Panc1 (cell line): ENCODE measurements at regions not wholly inside any gene's neighbourhood (a gene's known extent, or its start where the extent isn't known, plus 50 kb on each side); places are given as distances from the start of the nearest gene placed in this dataset.

Experiments
- ATAC-seq: fragments of 200-7000 bp; cut with Tn5 transposase; 2 replicates; pipeline ENCODE4 v1.9.1; 2020; ENCODE audit warnings: mild to moderate bottlenecking, moderate library complexity
- BruUV-seq: library from RNA; stranded (reverse); fragments of 400-500 nt; replicated peaks from 2 replicates; lab custom pipeline; 2021; lab: Mats Ljungman, UMichigan
- CTCF ChIA-PET: fragments of 300-600 bp; sonication (Branson Sonifier 250); formaldehyde crosslinking; loops from one replicate; lab custom pipeline; 2022; ENCODE audit warnings: antibody characterized with exemption; lab: Charles Lee
- POLR2A ChIA-PET: fragments of 300-600 bp; sonication (Branson Sonifier 250); formaldehyde crosslinking; loops from one replicate; lab custom pipeline; 2022; ENCODE audit warnings: antibody characterized with exemption; lab: Charles Lee
- DNase-seq: peaks from one replicate; pipeline ENCODE4 v3.0.0-alpha.2; 2010; ENCODE audit warnings: low read depth, low spot score
- H3K27ac ChIP-seq: 2 replicates; pipeline ENCODE4 v1.5.1; 2011; ENCODE audit warnings: mild to moderate bottlenecking, low read length, inconsistent platforms
- H3K27me3 ChIP-seq: fragments of 200-500 bp; sonication (Bioruptor generic); 2 replicates; pipeline ENCODE4 v1.6.0; 2014; ENCODE audit warnings: low read length, inconsistent platforms; ENCODE audit not compliant: control insufficient read depth, insufficient read depth
- H3K36me3 ChIP-seq: fragments of 200-500 bp; sonication (Bioruptor generic); 2 replicates; pipeline ENCODE4 v1.5.1; 2014; ENCODE audit warnings: inconsistent platforms, mild to moderate bottlenecking, low read length, moderate library complexity; ENCODE audit not compliant: control insufficient read depth, insufficient read depth
- H3K4me1 ChIP-seq: 2 replicates; pipeline ENCODE4 v1.5.1; 2011; ENCODE audit warnings: inconsistent platforms, mild to moderate bottlenecking, low read length, moderate library complexity; ENCODE audit not compliant: control insufficient read depth, insufficient read depth
- H3K4me3 ChIP-seq, 2 experiments: 2 replicates each; pipeline ENCODE4 v1.5.1; 2011 to 2012; ENCODE audit warnings: low read depth in 2 of 2, low read length in 2 of 2, mild to moderate bottlenecking in 2 of 2, inconsistent platforms in 1 of 2, moderate library complexity in 1 of 2
- H3K9me3 ChIP-seq: fragments of 200-500 bp; sonication (Bioruptor generic); 2 replicates; pipeline ENCODE4 v1.5.1; 2014; ENCODE audit warnings: low read depth, mild to moderate bottlenecking, inconsistent platforms, low read length, moderate library complexity; ENCODE audit not compliant: control insufficient read depth, insufficient read depth
- POLR2AphosphoS5 ChIP-seq: IDR thresholded peaks from 2 replicates; pipeline ENCODE4 v1.6.1; 2012; ENCODE audit warnings: mild to moderate bottlenecking, low read depth, low read length, moderate library complexity
- SIN3A ChIP-seq: IDR thresholded peaks from 2 replicates; pipeline ENCODE4 v1.6.1; 2012; ENCODE audit warnings: low read depth, mild to moderate bottlenecking, low read length, moderate library complexity, borderline replicate concordance; ENCODE audit not compliant: insufficient read depth
- TCF7L2 ChIP-seq: IDR thresholded peaks from 2 replicates; pipeline ENCODE4 v1.6.1; 2011; ENCODE audit warnings: mild to moderate bottlenecking, low read depth, low read length, inconsistent platforms
- in situ Hi-C: cut with HindIII; loops from 2 replicates; pipeline ENCODE4 v1.10.0; 2016; ENCODE audit warnings: low sequenced_read_pairs, low pct_unique_long_range_greater_than_20kb
- intact Hi-C: fragments of 100-400 bp; cut with micrococcal nuclease; formaldehyde crosslinking; loops from one replicate; pipeline ENCODE4 v1.10.0; 2022; ENCODE audit not compliant: unreplicated experiment
- TF ChIP-seq, protein P1 (sequence below): fragments of 450-650 bp; IDR thresholded peaks from 2 replicates; pipeline ENCODE4 v1.5.1; 2017; ENCODE audit warnings: mild to moderate bottlenecking
- TF ChIP-seq, protein P2 (sequence below), 2 experiments: IDR thresholded peaks; 2 replicates each; pipeline ENCODE4 v1.6.1; 2011 to 2012; ENCODE audit warnings: low read depth in 2 of 2, control low read depth in 1 of 2, low read length in 1 of 2, mild to moderate bottlenecking in 1 of 2, moderate library complexity in 1 of 2; ENCODE audit not compliant: insufficient read depth in 1 of 2

GRCh38 chr5:15266841-15267240 lies 233.1 kb upstream of the FBXL7 start:
- TF ChIP-seq, protein P1, sequence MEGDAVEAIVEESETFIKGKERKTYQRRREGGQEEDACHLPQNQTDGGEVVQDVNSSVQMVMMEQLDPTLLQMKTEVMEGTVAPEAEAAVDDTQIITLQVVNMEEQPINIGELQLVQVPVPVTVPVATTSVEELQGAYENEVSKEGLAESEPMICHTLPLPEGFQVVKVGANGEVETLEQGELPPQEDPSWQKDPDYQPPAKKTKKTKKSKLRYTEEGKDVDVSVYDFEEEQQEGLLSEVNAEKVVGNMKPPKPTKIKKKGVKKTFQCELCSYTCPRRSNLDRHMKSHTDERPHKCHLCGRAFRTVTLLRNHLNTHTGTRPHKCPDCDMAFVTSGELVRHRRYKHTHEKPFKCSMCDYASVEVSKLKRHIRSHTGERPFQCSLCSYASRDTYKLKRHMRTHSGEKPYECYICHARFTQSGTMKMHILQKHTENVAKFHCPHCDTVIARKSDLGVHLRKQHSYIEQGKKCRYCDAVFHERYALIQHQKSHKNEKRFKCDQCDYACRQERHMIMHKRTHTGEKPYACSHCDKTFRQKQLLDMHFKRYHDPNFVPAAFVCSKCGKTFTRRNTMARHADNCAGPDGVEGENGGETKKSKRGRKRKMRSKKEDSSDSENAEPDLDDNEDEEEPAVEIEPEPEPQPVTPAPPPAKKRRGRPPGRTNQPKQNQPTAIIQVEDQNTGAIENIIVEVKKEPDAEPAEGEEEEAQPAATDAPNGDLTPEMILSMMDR, result no peak
- TF ChIP-seq TCF7L2 (no peak), SIN3A (no peak), POLR2AphosphoS5 (no peak)
- TF ChIP-seq, protein P2, sequence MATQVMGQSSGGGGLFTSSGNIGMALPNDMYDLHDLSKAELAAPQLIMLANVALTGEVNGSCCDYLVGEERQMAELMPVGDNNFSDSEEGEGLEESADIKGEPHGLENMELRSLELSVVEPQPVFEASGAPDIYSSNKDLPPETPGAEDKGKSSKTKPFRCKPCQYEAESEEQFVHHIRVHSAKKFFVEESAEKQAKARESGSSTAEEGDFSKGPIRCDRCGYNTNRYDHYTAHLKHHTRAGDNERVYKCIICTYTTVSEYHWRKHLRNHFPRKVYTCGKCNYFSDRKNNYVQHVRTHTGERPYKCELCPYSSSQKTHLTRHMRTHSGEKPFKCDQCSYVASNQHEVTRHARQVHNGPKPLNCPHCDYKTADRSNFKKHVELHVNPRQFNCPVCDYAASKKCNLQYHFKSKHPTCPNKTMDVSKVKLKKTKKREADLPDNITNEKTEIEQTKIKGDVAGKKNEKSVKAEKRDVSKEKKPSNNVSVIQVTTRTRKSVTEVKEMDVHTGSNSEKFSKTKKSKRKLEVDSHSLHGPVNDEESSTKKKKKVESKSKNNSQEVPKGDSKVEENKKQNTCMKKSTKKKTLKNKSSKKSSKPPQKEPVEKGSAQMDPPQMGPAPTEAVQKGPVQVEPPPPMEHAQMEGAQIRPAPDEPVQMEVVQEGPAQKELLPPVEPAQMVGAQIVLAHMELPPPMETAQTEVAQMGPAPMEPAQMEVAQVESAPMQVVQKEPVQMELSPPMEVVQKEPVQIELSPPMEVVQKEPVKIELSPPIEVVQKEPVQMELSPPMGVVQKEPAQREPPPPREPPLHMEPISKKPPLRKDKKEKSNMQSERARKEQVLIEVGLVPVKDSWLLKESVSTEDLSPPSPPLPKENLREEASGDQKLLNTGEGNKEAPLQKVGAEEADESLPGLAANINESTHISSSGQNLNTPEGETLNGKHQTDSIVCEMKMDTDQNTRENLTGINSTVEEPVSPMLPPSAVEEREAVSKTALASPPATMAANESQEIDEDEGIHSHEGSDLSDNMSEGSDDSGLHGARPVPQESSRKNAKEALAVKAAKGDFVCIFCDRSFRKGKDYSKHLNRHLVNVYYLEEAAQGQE (IDR thresholded peaks at IDR 0.05; ENCODE audit: insufficient read depth in 1 of 2, low read depth in 2 of 2, low read length in 1 of 2), result no peak
- Histone ChIP-seq H3K4me3 (no peak overlapping the region), H3K9me3 (peaks cover 2% of the 10 kb centered on the region; the same call in 1 of the 2 replicates), H3K27ac (no peak overlapping the region), H3K4me1 (no peaks in the 10 kb centered on the region), H3K27me3 (no peaks in the 10 kb centered on the region), H3K36me3 (no peaks in the 10 kb centered on the region)
- POLR2A ChIA-PET, result no interaction called here
- DNase-seq, result no peak
- BruUV-seq, result no TSS peak
- ATAC-seq, result no peak
- intact Hi-C loops, result no loop called here
- CTCF ChIA-PET, result no interaction called here
- in situ Hi-C loops, result no loop called here

DNA sequence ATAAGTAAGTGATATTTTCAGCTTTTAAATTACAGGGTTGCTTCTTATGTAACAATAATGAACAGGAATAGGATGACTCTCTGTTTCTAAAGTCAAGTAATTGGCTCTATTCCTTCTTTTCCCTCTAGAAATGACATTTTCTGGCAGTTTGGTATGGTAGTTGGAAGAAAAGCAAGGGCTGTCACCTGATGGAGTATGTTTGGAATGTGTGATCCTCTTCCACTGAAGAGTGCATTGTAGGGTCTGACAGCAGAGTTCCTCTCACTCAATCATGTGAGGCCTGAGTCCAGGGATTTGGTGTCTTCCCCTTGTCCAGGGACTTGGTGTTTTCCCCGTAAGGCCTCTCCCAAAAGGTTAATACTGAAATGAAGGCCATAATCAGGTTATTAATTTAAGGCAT lies 233.8 kb upstream of the FBXL7 start:
- H3K4me3 ChIP-seq, result no peak overlapping the region
- in situ Hi-C loops, result no loop called here
- BruUV-seq, result no TSS peak
- no peaks in the 10 kb centered on the region for H3K36me3 ChIP-seq
- POLR2A ChIA-PET, result no interaction called here
- no peaks in the 10 kb centered on the region for H3K4me1 ChIP-seq
- H3K27me3 ChIP-seq, result no peaks in the 10 kb centered on the region
- CTCF ChIA-PET, result no interaction called here
- TF ChIP-seq SIN3A (no peak), POLR2AphosphoS5 (no peak), TCF7L2 (no peak)
- TF ChIP-seq, protein P1, result no peak
- TF ChIP-seq, protein P2 (IDR thresholded peaks at IDR 0.05; ENCODE audit: insufficient read depth in 1 of 2, low read depth in 2 of 2, low read length in 1 of 2), result no peak
- DNase-seq (no peak), ATAC-seq (no peak)
- H3K27ac ChIP-seq, result no peak overlapping the region
- intact Hi-C loops, result no loop called here
- H3K9me3 ChIP-seq, result peaks cover 2% of the 10 kb centered on the region; the same call in 1 of the 2 replicates
